ENCODE measurements at regions not wholly inside any gene's neighbourhood (a gene's known extent, or its start where the extent isn't known, plus 50 kb on each side); places are given as distances from the start of the nearest gene placed in this dataset.

- TF ChIP-seq CTCF (IDR thresholded peaks at IDR 0.05) (no peak), POLR2A (IDR thresholded peaks at IDR 0.05) (no peak)
Observed at GRCh38 chr11:93945596-93945995, 75.6 kb upstream of the HEPHL1 start.

Measured in heart left ventricle (tissue), 13 donors.